ENCODE measurements at regions not wholly inside any gene's neighbourhood (a gene's known extent, or its start where the extent isn't known, plus 50 kb on each side); places are given as distances from the start of the nearest gene placed in this dataset.
"Not testable (repeated sequence)": the region's sequence is repeated elsewhere in the genome, so short reads cannot be mapped to it uniquely, and the experiment has no call there.

- TF ChIP-seq, protein P1, sequence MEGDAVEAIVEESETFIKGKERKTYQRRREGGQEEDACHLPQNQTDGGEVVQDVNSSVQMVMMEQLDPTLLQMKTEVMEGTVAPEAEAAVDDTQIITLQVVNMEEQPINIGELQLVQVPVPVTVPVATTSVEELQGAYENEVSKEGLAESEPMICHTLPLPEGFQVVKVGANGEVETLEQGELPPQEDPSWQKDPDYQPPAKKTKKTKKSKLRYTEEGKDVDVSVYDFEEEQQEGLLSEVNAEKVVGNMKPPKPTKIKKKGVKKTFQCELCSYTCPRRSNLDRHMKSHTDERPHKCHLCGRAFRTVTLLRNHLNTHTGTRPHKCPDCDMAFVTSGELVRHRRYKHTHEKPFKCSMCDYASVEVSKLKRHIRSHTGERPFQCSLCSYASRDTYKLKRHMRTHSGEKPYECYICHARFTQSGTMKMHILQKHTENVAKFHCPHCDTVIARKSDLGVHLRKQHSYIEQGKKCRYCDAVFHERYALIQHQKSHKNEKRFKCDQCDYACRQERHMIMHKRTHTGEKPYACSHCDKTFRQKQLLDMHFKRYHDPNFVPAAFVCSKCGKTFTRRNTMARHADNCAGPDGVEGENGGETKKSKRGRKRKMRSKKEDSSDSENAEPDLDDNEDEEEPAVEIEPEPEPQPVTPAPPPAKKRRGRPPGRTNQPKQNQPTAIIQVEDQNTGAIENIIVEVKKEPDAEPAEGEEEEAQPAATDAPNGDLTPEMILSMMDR (conservative IDR thresholded peaks at IDR 0.05) = not testable (repeated sequence)
- TF ChIP-seq EZH2 (IDR thresholded peaks at IDR 0.05; ENCODE audit: low read depth) = not testable (repeated sequence)
Observed at GRCh38 chr5:176103083-176103482, 135.0 kb upstream of the THOC3 start.

Measured in PC-9 (cell line).